ENCODE measurements at regions not wholly inside any gene's neighbourhood (a gene's known extent, or its start where the extent isn't known, plus 50 kb on each side); places are given as distances from the start of the nearest gene placed in this dataset.

DNA sequence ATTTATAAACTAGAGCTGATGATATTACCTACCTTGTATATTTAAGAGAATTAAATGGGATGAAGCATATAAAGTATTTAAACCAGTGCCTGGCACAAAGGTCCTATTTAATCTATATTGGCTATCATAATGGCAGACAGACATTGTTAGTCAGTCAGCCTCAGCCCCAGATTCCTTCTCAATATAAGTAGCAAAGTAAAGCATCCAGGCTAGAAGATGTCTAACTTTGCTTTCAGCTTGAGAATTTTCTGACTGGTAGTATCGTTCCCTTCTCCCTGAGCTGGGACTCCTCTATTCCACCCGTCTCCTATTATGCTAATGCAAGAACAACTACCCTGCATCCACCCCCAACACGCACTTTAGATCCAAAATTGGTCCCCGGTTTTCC is 215.7 kb upstream of the SIX2 start:
- dilution Hi-C loops (cut with MboI; ENCODE audit: extremely low pct_ligation_motif_present, low sequenced_read_pairs), result no loop called here
- Histone ChIP-seq H3K36me3 (ENCODE audit: control insufficient read depth in 2 of 2, extremely low read depth in 1 of 2, insufficient read depth in 2 of 2, low read length in 2 of 2) (no peaks in the 10 kb centered on the region), H3K9ac (ENCODE audit: control insufficient read depth, extremely low read depth, insufficient read depth, low read length) (no peak overlapping the region), H3K9me1 (ENCODE audit: control insufficient read depth, extremely low read depth, insufficient read depth, low read length) (no peaks in the 10 kb centered on the region), H3K27me3 (ENCODE audit: control insufficient read depth, extremely low read depth, insufficient read depth, low read length) (peaks cover 9% of the 10 kb centered on the region), H2AFZ (ENCODE audit: control insufficient read depth, low read length) (no peak overlapping the region), H3K27ac (ENCODE audit: control insufficient read depth, insufficient read depth, low read length) (no peak overlapping the region), H3K9me3 (ENCODE audit: control insufficient read depth, low read depth, low read length) (no peaks in the 10 kb centered on the region), H4K20me1 (ENCODE audit: control insufficient read depth, extremely low read depth, insufficient read depth, low read length) (no peaks in the 10 kb centered on the region), H3K79me2 (ENCODE audit: control insufficient read depth, insufficient read depth, low read length) (no peaks in the 10 kb centered on the region), H3K4me1 (ENCODE audit: control insufficient read depth, extremely low read depth, insufficient read depth, low read length) (no peaks in the 10 kb centered on the region), H3K4me2 (ENCODE audit: control insufficient read depth, extremely low read depth, insufficient read depth, low read depth, low read length) (no peak overlapping the region), H3K4me3 (ENCODE audit: control insufficient read depth in 2 of 3, extremely low read depth in 1 of 3, insufficient read depth in 2 of 3, low read depth in 1 of 3, low read length in 3 of 3) (no peak overlapping the region)
- TF ChIP-seq EZH2 (IDR thresholded peaks at IDR 0.05; ENCODE audit: low read length), result no peak
- TF ChIP-seq CTCF (optimal IDR thresholded peaks at IDR 0.05 in 1 of 3, IDR thresholded peaks at IDR 0.05 in 1 of 3, conservative IDR thresholded peaks at IDR 0.05 in 1 of 3; ENCODE audit: extremely low read depth in 1 of 3, insufficient read depth in 2 of 3, low read length in 3 of 3), result no peak
- FAIRE-seq (no peak), DNase-seq (ENCODE audit: low read depth, low spot score) (no peak)

GRCh38 chr2:45224321-45224992 is 215.2 kb upstream of the SIX2 start:
- DNase-seq (ENCODE audit: low read depth, low spot score), result no peak
- TF ChIP-seq CTCF (optimal IDR thresholded peaks at IDR 0.05 in 1 of 3, IDR thresholded peaks at IDR 0.05 in 1 of 3, conservative IDR thresholded peaks at IDR 0.05 in 1 of 3; ENCODE audit: extremely low read depth in 1 of 3, insufficient read depth in 2 of 3, low read length in 3 of 3), result no peak
- TF ChIP-seq EZH2 (IDR thresholded peaks at IDR 0.05; ENCODE audit: low read length), result no peak
- no peaks in the 10 kb centered on the region for H3K79me2 ChIP-seq (ENCODE audit: control insufficient read depth, insufficient read depth, low read length)
- H2AFZ ChIP-seq (ENCODE audit: control insufficient read depth, low read length), result no peak overlapping the region
- no peak for FAIRE-seq
- no peaks in the 10 kb centered on the region for H4K20me1 ChIP-seq (ENCODE audit: control insufficient read depth, extremely low read depth, insufficient read depth, low read length)
- no peak overlapping the region for H3K4me3 ChIP-seq (ENCODE audit: control insufficient read depth in 2 of 3, extremely low read depth in 1 of 3, insufficient read depth in 2 of 3, low read depth in 1 of 3, low read length in 3 of 3)
- dilution Hi-C loops (cut with MboI; ENCODE audit: extremely low pct_ligation_motif_present, low sequenced_read_pairs), result no loop called here
- H3K4me2 ChIP-seq (ENCODE audit: control insufficient read depth, extremely low read depth, insufficient read depth, low read depth, low read length), result no peak overlapping the region
- no peaks in the 10 kb centered on the region for H3K9me3 ChIP-seq (ENCODE audit: control insufficient read depth, low read depth, low read length)
- H3K9me1 ChIP-seq (ENCODE audit: control insufficient read depth, extremely low read depth, insufficient read depth, low read length), result no peaks in the 10 kb centered on the region
- no peak overlapping the region for H3K27ac ChIP-seq (ENCODE audit: control insufficient read depth, insufficient read depth, low read length)
- no peaks in the 10 kb centered on the region for H3K4me1 ChIP-seq (ENCODE audit: control insufficient read depth, extremely low read depth, insufficient read depth, low read length)
- no peaks in the 10 kb centered on the region for H3K36me3 ChIP-seq (ENCODE audit: control insufficient read depth in 2 of 2, extremely low read depth in 1 of 2, insufficient read depth in 2 of 2, low read length in 2 of 2)
- peaks cover 14% of the 10 kb centered on the region for H3K27me3 ChIP-seq (ENCODE audit: control insufficient read depth, extremely low read depth, insufficient read depth, low read length)
- no peak overlapping the region for H3K9ac ChIP-seq (ENCODE audit: control insufficient read depth, extremely low read depth, insufficient read depth, low read length)

Data from keratinocyte (primary cell).